ENCODE measurements at regions not wholly inside any gene's neighbourhood (a gene's known extent, or its start where the extent isn't known, plus 50 kb on each side); places are given as distances from the start of the nearest gene placed in this dataset.

DNA sequence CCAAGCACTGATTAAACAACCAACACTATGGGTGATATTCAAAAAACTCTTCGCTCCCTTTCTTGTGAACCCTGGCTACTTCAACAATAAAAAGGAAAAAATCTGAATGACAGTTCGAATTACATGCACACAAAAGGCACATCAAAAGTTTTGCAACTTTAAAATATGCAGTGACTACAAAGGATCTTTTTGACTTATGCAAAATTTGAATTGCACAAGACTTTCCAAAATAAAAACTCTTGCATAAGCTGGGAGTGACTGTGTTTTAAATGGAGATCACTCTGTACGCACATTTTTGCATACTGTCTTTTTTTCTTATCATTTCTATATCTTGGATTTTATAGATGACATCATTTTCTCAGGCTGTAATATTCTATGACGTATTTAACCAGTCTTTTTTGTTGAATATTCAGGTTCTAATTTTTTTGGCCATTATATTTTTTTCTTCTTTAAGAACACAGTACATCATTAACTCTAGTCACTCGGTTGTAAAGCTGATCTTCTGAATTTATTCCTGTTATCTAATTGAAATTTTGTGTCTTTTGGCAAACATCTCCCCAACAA lies 667.6 kb upstream of the TBX3 start:
- TF ChIP-seq, protein P1, sequence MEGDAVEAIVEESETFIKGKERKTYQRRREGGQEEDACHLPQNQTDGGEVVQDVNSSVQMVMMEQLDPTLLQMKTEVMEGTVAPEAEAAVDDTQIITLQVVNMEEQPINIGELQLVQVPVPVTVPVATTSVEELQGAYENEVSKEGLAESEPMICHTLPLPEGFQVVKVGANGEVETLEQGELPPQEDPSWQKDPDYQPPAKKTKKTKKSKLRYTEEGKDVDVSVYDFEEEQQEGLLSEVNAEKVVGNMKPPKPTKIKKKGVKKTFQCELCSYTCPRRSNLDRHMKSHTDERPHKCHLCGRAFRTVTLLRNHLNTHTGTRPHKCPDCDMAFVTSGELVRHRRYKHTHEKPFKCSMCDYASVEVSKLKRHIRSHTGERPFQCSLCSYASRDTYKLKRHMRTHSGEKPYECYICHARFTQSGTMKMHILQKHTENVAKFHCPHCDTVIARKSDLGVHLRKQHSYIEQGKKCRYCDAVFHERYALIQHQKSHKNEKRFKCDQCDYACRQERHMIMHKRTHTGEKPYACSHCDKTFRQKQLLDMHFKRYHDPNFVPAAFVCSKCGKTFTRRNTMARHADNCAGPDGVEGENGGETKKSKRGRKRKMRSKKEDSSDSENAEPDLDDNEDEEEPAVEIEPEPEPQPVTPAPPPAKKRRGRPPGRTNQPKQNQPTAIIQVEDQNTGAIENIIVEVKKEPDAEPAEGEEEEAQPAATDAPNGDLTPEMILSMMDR (conservative IDR thresholded peaks at IDR 0.05) = no peak
- TF ChIP-seq ZFX (IDR thresholded peaks at IDR 0.05) = no peak

Measured in C4-2B (cell line).